GM19328 (cell line): ENCODE measurements at regions not wholly inside any gene's neighbourhood (a gene's known extent, or its start where the extent isn't known, plus 50 kb on each side); places are given as distances from the start of the nearest gene placed in this dataset.
"Not testable (repeated sequence)": the region's sequence is repeated elsewhere in the genome, so short reads cannot be mapped to it uniquely, and the experiment has no call there.

Experiments used
- ATAC-seq: cut with Tn5 transposase; IDR thresholded peaks from one replicate; pipeline ENCODE4 v1.9.1; 2021; ENCODE audit warnings: mild to moderate bottlenecking, moderate library complexity; ENCODE audit not compliant: unreplicated experiment

DNA sequence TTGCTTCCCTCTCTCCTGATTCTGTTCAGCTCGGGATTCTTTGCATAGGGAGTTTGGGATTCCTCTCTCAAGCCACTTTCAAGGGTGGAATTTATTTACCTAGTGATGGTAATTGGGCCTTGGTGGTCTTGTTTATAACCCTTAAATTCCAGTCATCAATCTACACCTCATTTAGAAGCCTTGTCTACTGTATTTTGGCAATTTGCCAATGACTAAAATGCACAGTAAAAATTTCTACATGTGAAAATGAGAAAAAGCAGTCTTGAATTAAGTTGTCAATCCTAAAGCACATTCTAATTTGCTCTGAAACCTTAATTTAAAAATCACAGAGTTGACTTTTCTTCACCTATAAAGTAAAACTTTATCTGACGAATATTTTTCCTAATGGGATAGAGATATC is 749.2 kb upstream of the CRIM1 start:
- no peak for ATAC-seq

DNA sequence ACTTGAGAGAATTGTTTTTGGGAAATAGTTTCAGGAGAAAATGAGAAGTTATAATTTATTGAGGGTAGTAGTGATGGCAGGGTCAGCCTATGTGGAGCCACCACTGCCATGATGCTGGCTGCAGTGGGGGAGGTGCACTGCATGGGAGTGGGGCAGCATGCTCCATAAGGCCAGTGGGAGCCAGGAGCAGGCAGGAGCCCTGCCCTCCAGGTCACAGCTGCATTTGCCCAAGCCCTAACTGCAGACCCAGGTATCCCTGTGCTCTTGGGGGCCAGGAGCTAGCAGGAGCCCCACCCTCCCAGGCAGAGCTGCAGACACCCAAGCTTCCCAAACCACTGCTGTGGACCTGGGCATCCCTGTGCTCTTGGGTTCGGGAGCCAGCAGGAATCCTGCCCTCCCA is 757.3 kb upstream of the CRIM1 start:
- ATAC-seq: no peak

DNA sequence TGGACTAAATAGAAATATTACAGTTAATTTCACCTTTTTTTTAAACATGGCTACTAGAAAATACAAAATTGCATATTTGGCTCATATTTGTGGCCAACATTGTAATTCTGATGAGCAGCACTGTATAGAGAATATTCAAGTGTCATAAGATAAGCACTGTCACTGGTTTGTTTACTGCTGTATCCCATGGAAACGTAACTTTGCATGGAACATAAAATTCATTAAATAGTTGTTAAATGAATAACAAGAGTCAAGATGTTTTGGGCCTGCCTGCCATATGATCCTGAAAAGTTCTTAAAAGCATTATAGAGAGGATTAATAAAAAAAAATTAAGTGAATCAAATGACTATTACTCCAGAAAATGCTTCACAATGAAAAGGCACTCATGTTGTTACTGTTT is 763.7 kb upstream of the CRIM1 start:
- ATAC-seq: no peak

DNA sequence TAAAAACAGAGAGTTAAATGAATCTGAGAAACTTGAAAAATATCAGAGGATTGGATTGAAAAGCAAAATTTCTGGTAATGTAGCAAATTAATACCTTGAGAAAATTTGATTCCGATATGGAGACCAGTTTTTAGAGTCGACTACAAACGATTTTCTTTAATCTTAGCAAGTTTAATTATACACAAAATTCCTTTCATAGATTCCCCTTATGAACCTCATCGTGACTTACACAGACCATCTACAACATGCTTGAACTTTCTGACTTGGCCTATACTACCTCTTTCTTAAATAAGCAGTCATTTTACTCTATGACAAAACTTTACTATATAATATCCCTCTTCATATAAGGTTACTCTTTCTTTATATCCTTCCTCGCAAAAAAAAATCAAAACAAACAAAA is 769.6 kb upstream of the CRIM1 start:
- no peak for ATAC-seq

DNA sequence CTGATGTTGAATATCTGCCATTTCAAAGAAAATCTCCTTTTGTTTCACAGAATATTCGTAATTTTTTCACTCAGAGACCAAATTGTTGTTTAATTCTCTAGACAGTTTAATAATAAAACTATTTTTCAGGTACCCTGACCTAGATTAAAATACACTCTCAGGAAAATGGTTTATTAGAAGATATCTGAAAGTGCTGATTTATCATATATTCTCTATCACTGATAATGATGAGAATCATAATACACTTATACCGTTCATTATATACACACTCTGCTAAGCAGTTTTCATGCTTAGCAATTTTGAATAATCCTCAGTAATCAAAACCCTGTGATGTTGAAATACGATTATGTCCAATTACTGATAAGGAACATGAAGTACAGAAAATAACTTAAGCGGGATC is 772.9 kb upstream of the CRIM1 start:
- ATAC-seq: no peak

DNA sequence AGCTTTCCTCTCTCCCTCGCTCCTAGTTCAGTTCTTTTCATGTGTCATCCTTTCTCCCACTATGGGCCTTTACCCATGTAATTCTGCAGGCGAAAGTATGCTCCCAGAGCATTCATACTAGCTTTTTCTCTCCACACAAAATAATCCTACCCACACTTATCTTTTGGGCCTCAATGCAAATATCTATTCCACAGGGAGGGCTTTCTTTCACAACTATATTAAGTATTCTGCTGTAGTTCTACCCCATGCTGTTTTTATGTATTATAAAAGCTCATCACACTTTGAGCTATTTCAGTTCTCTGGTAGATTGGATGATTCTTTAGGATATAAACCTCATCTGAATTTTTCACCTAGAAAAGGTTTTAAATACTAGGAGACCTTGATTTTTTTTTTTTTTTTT is 774.6 kb upstream of the CRIM1 start:
- no peak for ATAC-seq

DNA sequence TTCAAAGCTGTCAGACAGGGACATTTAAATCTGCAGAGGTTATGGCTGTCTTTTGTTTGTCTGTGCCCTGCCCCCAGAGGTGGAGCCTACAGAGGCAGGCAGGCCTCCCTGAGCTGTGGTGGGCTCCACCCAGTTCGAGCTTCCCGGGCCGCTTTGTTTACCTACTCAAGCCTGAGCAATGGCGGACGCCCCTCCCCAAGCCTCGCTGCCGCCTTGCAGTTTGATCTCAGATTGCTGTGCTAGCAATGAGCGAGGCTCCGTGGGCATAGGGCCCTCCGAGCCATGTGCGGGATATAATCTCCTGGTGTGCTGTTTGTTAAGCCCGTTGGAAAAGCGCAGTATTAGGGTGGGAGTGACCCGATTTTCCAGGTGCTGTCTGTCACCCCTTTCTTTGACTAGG is 787.0 kb upstream of the CRIM1 start:
- ATAC-seq: not testable (repeated sequence)

DNA sequence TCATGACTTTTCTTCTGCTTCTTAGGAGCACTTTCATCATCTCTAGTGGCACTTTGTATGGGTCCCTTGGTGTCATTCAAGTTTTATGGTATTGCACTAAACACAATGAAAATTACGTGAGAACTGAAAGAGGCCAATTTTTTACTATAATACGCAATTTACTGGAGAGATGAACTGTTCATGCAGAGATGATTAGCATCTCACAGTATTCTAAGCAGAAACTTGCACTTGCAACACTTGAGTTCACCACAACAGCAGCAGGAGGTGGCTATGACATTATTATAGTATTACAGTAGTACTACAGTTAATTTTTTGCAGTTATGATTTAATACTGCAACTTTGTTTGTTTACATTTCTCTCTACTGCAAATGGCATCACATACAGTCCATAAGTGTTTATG is 793.1 kb upstream of the CRIM1 start:
- no peak for ATAC-seq

DNA sequence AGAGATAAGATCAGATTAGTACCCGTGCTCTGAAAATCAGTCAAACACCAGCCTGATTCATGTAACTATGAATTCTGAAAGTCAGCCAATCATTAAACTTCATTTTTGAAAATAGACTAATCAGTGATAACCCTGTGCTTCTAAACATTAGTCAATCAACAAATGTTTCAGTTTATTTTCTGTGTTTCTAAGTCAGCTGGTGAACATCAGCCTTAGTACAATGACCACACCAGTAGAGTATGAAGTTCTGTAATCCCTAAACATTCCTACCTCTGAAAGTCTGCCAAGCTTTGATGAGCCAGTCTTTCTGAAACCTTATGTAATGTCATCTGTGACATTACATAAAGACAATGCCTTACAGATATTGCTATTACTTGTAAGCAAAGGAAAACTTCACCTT is 807.4 kb upstream of the CRIM1 start:
- ATAC-seq: no peak

DNA sequence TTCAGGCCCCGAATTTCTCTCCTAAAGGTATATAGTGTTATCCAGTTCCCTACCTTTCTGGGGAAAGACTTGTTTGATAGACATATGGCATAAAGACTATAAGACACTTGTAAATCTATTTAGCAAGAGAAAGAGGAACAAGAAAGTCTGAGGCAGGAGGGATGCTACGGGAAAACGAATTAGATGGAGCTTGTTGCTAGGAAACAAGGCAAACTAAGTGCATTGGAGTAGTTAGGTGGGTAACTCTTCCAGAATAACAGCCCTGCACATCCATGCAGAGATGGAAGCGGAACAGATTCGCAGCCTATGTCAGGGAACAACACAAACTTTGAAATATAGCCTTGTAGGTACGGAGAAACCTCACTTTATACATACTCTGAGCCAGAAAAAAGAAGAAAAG is 810.3 kb upstream of the CRIM1 start:
- ATAC-seq: no peak

DNA sequence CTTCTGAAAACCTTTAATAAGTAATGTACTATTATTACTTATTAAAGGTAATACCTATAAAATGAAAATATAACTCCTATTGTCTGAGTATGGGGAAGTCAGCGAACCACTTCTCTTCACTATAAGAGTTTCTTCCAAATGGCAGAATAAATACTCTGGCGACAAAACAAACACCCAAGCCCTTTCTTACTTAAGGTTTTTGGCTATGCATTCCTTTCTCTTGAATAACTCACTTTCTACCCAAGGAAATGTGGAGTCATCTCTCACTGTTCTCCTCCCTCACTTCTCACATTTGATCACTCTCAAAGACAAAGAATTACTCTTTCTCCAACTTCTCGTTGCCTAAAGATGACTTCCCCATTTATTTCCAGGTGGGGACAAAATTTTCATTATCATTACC is 816.8 kb upstream of the CRIM1 start:
- ATAC-seq: no peak

DNA sequence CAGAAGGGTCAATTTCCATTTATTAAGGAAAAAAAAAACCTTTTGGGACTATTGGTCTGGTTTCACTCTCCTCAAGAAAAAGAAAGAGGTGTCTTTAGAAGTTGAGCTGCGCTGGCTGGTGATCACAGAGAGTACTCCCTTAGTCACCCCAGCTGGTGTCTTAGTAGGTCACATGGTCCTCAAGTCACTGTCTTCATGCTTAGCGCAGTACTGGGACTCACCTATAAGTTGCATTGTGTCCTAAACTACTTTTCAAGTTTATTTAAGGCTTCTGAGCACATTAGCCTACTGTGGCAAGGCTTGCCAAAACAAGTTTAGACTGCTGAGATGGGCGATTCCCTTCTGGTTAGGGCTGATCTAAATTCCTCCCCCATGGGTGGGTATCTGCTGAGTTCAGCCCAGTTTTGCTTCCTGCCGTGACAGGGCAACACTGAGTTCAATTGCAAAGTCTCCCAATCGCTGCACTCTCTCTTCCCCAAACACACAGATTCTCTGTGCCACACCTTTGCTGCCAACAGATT is 824.9 kb upstream of the CRIM1 start:
- no peak for ATAC-seq

DNA sequence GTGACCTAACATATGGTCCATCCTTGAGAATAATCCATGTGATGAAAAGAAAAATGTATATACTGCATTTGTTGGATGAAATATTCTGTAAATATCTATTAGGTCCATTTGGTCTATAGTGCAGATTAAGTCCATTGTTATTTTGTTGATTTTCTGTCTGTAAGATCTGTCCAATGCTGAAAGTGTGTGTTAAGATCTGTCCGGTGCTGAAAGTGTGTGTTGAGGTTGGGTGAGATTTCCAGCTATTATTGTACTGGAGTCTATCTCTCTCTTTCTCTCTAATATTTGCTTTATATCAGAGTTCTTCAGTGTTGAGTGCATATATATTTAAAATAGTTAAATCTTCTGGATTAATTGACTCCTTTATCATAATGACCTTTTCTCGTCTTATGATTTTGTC is 828.8 kb upstream of the CRIM1 start:
- ATAC-seq: no peak

DNA sequence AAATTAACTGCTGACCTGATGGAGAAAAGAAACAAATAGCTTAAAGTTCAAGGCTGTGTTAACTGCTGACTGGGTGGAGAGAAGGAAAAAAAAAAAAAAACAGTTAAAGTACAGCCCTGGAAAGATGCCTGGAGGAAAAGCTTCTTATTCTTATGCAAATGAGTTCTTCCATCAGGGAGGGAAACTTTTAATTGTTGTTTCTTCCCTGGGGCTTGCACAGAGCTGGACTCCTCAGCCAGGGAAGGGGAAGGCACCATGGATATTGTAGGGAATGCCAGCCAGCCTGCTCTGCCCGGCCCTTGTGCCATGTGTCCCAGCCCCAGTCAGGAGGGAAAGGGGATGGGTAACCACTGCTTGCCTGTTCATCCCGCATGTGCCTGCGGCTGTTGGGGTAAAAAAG is 833.1 kb upstream of the CRIM1 start:
- ATAC-seq: no peak

DNA sequence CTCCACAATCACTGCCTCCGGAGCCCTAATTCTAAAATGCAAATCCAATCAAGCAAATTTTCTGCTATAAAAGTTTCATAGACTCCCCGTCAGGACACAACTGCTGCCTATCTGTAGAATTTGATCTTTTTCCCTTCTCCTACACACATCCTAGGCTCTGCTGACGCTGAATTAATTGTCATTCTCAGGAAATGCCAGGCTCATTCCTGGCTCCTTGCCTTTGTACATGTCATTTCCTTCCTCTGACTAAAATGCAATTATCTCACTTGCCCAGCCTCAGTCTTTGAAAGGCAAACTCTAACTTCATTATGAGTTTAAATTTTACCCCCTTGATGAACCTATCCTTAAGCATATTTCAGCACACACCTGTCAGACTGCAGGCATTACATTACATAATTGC is 844.9 kb upstream of the CRIM1 start:
- ATAC-seq: no peak

DNA sequence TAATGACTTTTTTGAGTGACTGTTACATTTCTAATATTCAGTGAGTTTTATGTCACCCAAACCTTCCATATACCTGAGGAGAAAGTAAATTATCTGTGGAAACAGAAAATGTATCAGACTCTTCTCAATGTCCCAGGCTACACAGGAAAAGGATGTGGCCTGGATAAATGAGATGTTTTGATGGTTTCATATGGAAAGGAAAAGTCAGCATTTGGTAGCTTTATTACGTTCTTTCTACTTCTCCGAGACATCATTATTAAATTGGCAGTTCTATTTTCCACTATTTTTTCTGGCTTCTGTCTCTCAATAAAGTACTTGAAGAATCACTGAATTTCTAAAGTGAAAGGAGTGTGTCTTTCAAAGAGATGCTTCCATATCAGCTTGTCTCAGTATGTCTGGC is 847.0 kb upstream of the CRIM1 start:
- ATAC-seq: no peak

DNA sequence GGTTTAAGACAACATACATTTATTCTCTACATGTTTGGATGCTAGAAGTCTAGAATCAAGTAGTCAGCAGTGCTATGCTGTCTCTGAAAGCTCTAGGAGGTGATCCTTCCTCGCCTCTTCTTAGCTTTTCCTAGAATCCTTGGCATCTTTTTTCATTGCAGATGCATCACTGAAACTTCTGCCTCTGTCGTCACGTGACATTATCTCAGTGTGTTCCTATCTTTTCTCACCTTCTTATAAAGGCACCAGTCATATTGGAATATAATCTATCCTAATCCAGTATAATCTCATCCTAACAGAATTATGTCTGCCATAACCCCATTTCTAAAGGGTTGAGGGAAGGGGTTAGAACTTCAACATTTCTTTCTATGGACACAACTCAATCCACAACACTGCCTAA is 851.2 kb upstream of the CRIM1 start:
- no peak for ATAC-seq

DNA sequence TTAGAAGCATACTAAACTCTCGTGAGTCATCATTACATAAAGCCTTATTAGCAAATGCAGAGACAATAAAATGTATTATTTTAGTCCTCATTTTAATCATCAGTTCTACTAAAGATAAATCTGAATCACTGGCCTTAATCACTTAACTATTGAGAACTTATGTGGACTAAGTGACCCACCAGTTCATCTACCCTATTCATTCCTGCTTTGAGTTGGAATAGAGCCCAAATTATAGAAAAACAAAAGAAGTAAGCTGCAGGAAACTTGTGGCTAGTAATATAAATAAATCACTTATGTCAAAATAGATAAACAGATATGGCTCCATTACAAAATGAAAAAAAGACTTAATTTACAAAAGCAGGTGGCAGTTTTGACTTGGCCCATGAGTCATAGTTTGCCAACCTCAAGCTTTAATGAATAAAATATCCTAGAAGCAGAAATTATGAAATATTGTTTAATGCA is 851.8 kb upstream of the CRIM1 start:
- no peak for ATAC-seq

DNA sequence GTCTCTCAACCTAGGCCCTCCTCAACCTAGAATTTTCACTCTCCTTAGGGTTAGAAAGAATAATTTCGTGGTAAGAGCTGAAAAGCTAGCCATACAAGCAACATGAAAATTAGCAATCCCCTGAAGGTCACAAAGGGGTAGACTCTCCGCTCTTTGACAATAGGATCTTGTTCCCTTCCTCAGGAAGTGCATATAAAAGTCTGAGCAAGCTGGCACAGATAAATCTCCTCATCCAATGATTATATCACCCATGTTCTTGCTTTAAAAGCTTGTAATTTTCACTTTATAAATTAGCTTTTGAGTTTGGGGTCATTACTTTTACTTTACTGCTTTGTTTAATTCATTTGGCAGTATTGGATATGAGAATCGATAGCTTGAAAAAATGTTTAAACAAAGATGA is 852.3 kb upstream of the CRIM1 start:
- no peak for ATAC-seq

DNA sequence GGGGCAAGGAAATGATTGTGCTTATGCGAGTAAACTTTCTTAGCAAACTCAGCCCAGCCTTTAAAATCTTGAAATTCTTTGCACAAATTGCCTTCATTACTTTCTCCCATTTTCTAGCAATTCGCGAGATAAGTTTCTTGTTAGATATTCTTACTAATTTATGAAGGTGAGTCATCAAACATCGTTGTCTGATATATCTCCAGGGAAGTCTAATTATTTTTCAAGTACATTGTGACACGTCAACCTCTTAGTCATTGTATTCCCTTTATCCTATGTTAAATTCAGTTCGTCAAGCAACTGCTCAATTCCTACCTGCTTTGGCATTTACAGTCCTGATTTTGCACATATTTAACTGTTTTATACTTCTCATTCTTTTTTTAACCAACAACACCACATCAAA is 854.5 kb upstream of the CRIM1 start:
- ATAC-seq: no peak

DNA sequence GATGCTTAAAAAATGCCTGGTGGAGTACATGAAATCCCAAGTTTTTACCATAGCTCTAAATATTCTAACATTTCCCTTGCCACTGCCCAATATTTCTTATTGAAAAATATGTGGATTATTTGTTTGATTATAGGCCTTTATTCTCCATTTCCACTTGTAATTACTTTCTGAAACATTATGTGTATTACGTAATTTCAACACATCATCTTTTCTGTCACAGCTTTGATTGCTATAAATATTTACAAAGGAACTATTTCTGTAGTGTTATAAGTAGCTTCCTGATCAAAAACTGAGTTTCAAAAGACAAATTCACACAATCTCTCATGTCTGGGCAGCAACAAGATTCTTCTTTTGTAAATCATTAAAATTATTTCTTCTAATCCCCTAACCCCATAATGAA is 859.6 kb upstream of the CRIM1 start:
- ATAC-seq: no peak

DNA sequence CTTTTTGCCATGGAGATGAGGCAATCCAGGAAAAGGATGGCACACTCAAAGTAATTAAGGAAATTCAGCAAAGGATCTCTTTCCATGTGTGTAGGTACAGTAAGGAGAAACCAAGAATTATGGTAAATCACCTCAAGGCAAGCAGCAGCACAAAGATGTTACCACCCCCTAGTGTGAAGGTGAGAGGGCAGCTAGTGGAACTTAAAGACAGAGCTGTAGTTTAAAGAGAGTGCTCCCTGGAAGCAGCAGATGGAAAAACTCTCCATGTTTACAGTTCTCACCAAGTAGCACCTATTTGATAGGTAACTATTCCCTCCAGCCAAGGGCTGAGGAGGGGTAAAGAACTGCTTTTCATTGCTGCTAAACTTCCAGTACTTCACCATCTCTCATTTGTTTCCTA is 860.4 kb upstream of the CRIM1 start:
- no peak for ATAC-seq

DNA sequence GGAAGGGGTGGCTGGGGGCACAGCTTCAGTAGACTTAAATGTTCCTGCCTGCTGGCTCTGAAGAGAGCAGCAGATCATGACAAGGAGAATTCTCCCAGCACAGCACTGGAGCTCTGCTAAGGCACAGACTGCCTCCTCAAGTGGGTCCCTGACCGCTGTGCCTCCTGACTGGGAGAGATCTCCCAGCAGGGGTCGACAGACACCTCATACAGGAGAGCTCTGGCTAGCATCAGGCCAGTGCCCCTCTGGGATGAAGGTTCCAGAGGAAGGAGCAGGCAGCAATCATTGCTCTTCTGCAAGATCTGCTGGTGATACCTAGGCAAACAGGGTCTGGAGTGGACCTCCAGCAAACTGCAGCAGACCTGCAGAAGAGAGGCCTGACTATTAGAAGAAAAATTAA is 877.5 kb upstream of the CRIM1 start:
- not testable (repeated sequence) for ATAC-seq

DNA sequence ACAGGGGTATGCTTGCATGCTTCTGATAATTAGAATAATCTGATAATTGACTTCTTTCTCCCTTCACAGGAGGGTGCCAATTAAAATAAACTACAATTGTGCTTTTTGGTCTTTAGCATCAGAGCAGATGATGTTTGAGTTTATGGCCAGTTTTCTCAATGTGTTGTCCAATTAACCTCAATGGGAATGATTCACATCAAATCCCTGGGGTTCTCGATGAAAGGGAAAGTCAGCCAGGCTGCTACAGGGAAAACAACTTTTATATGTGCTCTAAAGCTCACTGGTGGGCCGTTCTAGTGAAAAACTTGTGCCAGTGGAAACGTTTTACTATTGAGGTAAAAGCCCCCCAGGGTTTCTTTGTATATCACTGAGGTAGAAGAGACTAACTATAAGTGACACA is 887.3 kb upstream of the CRIM1 start:
- no peak for ATAC-seq
